ENCODE measurements at regions not wholly inside any gene's neighbourhood (a gene's known extent, or its start where the extent isn't known, plus 50 kb on each side); places are given as distances from the start of the nearest gene placed in this dataset.
A peak's percentile ranks its signal among the peaks of the same experiment; 100 is the strongest.

DNA sequence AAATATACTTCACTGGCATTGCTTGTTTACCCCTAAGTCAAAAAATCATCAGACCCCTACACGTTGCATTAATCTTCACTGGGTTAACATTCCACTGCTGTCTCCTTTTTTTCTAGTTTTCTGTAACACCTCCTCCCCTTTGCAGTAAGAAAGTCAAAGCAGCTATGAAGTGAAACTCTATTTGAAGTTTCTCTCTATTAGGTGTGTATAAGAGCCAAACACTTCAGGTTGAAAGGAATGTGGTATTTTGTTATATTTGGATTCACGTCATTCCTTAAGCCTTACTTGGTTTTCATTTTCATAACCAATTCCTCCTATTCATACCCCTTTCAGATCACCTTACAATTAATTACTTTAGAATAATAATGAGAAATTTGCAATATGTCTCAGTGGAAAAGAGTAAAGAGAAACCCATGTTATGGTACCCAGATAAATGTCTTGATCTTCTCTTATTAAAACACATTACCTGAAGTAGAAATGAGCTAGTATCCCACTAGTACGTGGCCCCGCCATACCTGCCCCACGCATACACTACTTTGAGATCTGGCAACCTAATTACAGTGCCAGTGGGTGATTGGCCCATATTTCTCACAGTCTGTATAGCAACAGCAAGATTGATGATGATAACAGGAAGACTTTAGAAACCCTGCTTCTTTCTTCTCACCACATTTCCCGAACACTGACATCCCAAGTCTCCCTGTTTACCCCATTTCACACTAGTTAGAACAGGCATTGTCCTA, 236.4 kb upstream of the RGS6 start:
- Mint-ChIP-seq H3K4me3 (ENCODE audit: low read depth) (no peak overlapping the region), H3K9me3 (peaks cover 3% of the 10 kb centered on the region), H3K4me1 (ENCODE audit: low read depth) (peaks cover 47% of the 10 kb centered on the region), H3K27me3 (ENCODE audit: low read depth) (no peaks in the 10 kb centered on the region), H3K27ac (no peak overlapping the region), H3K36me3 (ENCODE audit: low read depth) (peaks cover 88% of the 10 kb centered on the region)
- no peak for DNase-seq (ENCODE audit: low spot score)
- intact Hi-C loops (cut with micrococcal nuclease), result no loop called here

DNA sequence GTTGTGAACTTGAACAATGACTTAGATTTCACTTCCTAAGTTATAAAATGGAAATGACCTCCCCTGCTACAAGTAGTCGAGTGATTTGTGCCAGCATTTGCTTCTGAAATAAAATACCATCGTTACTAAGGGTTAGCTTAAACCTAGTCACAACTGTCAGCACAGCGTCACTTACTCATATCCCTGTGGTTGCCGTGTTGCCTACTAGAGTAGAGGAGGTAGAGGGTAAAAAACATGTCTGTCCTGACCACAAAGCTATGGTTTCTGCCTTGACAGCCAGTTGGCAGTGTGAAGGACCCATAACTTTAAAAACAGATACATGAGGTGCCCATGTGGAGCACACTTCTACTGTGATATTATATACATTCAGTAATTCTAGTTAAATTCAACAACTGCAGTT, 234.2 kb upstream of the RGS6 start:
- Mint-ChIP-seq H3K9me3 (peaks cover 3% of the 10 kb centered on the region), H3K4me1 (ENCODE audit: low read depth) (peaks cover 65% of the 10 kb centered on the region), H3K36me3 (ENCODE audit: low read depth) (peaks cover 91% of the 10 kb centered on the region), H3K27ac (no peak overlapping the region), H3K27me3 (ENCODE audit: low read depth) (no peaks in the 10 kb centered on the region), H3K4me3 (ENCODE audit: low read depth) (no peak overlapping the region)
- intact Hi-C loops (cut with micrococcal nuclease), result no loop called here
- no peak for DNase-seq (ENCODE audit: low spot score)

DNA sequence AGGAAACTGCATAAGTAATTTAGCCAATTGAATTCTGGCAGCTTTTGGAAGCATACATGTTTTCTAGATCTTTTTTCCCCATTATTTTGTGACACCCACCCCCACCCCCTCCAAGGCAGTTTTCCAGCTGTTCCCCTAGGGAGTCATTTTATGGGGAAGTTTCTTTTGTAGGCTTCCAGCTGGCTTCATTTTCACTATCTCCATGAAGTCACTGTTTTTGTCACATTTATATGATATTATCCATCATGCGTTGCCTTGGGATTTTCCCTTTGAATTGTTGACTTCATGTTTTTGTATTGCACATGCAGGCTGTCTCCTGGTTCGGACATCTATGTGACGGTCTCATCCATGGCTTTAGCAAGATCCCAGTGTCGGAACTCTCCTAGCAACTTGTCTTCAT, 233.6 kb upstream of the RGS6 start:
- H3K36me3 Mint-ChIP-seq (ENCODE audit: low read depth), result peaks cover 91% of the 10 kb centered on the region
- H3K27ac Mint-ChIP-seq, result no peak overlapping the region
- peaks cover 66% of the 10 kb centered on the region for H3K4me1 Mint-ChIP-seq (ENCODE audit: low read depth)

DNA sequence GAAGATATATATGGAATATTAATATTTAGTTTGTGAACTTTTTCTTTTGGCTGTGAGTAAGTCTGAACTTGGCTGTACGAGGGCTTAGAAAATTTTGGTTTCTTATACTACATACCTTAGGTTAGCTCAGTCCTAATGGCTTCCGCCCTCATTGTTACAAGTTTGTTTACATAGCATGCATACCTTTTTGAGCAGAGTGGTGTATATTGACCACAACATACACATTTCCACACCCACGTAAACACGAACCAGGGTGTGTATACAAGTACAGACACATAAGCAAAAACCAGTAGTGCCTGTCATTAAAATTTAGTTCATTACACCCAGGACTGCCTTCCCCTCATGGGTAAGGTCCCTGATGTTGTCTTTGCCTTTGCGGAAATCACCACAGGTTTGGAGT, 230.2 kb upstream of the RGS6 start:
- no peak for DNase-seq (ENCODE audit: low spot score)
- H3K36me3 Mint-ChIP-seq (ENCODE audit: low read depth), result peaks cover 88% of the 10 kb centered on the region
- intact Hi-C loops (cut with micrococcal nuclease), result no loop called here
- no peaks in the 10 kb centered on the region for H3K27me3 Mint-ChIP-seq (ENCODE audit: low read depth)
- H3K27ac Mint-ChIP-seq, result peak overlapping the region; percentile 35
- peak overlapping the region; percentile 2 for H3K4me3 Mint-ChIP-seq (ENCODE audit: low read depth)
- peaks cover 3% of the 10 kb centered on the region for H3K9me3 Mint-ChIP-seq
- H3K4me1 Mint-ChIP-seq (ENCODE audit: low read depth), result peaks cover 49% of the 10 kb centered on the region

More for the DNA sequence above, 233.6 kb upstream of the RGS6 start:
- Mint-ChIP-seq H3K4me3 (ENCODE audit: low read depth) (no peak overlapping the region), H3K27me3 (ENCODE audit: low read depth) (no peaks in the 10 kb centered on the region), H3K9me3 (peaks cover 3% of the 10 kb centered on the region)
- no peak for DNase-seq (ENCODE audit: low spot score)
- intact Hi-C loops (cut with micrococcal nuclease), result no loop called here

DNA sequence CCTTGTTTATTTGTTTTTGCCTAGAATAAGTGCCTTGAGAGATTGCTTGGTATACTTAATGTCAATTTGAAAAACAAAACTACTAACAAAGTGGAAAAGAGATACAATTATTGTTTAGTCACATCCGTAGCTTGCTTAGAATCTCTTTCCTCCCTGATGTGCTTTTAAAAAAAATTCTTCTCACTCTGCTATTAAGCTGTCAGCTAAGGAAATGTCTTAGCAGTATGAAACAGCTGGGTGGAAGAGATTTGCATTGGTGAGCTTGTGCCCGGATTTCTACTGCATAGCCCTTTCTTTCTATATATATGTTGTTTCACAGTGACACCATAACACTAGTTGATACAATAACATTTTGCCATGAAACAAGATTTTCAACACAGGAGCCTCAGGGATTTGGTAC, 229.4 kb upstream of the RGS6 start:
- peaks cover 86% of the 10 kb centered on the region for H3K36me3 Mint-ChIP-seq (ENCODE audit: low read depth)
- intact Hi-C loops (cut with micrococcal nuclease), result no loop called here
- no peaks in the 10 kb centered on the region for H3K27me3 Mint-ChIP-seq (ENCODE audit: low read depth)
- peaks cover 3% of the 10 kb centered on the region for H3K9me3 Mint-ChIP-seq
- no peak overlapping the region for H3K27ac Mint-ChIP-seq
- no peak for DNase-seq (ENCODE audit: low spot score)
- peaks cover 43% of the 10 kb centered on the region for H3K4me1 Mint-ChIP-seq (ENCODE audit: low read depth)
- H3K4me3 Mint-ChIP-seq (ENCODE audit: low read depth), result no peak overlapping the region

DNA sequence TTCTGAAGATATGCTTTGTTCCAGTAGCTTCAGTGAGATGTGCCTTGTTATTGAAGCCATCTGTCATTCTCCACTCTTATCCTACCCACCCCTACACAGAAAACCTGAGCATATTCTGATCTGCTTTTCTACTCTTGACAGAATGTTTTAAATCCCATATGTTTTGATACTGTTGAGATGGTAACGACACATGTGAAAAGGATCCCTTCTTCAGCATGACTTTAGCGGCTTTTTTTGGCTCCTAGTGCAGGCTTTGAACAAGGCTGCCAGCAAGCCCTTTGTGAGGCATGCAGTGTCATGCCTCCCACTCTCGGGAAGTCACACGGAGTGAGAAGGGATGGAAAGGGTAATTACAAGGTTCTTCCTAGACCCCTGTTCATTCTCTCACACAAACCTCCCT, 228.8 kb upstream of the RGS6 start:
- Mint-ChIP-seq H3K36me3 (ENCODE audit: low read depth) (peaks cover 81% of the 10 kb centered on the region), H3K4me1 (ENCODE audit: low read depth) (peaks cover 38% of the 10 kb centered on the region), H3K27me3 (ENCODE audit: low read depth) (no peaks in the 10 kb centered on the region), H3K27ac (no peak overlapping the region), H3K9me3 (peaks cover 3% of the 10 kb centered on the region), H3K4me3 (ENCODE audit: low read depth) (no peak overlapping the region)
- intact Hi-C loops (cut with micrococcal nuclease), result no loop called here
- DNase-seq (ENCODE audit: low spot score), result no peak

DNA sequence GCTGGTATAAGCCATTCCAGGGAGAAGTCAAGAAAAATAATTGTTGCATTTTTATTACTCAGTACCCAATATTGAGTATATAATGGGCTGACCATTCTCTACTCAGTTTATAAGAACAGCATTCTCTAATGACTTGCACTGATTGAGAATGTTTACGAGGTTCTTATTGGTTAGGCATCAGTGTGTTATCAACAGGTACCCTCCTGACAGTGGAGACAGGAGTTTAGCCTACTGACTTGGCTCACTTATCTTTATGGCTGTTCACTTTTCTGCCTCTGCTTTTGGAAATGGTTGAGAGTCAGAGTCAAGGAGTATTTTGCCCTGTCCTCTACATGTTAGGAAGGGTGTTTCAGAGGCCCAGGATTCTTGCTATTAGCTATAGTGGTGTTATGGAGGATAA, 228.0 kb upstream of the RGS6 start:
- H3K4me1 Mint-ChIP-seq (ENCODE audit: low read depth), result peaks cover 38% of the 10 kb centered on the region
- H3K27me3 Mint-ChIP-seq (ENCODE audit: low read depth), result no peaks in the 10 kb centered on the region
- intact Hi-C loops (cut with micrococcal nuclease), result no loop called here
- H3K9me3 Mint-ChIP-seq, result peaks cover 3% of the 10 kb centered on the region
- peaks cover 77% of the 10 kb centered on the region for H3K36me3 Mint-ChIP-seq (ENCODE audit: low read depth)
- H3K27ac Mint-ChIP-seq, result no peak overlapping the region
- DNase-seq (ENCODE audit: low spot score), result no peak
- no peak overlapping the region for H3K4me3 Mint-ChIP-seq (ENCODE audit: low read depth)

DNA sequence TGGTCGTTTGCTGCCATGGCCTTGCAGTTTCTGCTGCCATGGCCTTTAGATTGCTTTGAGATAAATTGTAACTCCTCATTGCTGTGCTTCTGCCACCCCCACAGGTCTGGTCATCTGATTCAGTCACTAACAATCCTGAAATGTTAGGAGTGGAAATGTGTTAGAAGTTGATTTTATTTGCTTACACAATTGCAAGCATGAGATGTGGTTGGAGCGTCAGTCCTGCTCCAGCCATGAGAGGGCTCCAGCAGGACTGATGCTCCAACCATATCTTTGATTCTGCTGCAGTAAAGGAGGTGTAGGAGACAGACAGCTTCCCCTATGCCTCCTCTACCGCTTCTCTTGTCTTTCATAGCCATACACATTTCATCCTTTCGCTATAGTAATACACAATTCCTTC, 226.8 kb upstream of the RGS6 start:
- Mint-ChIP-seq H3K27ac (no peak overlapping the region), H3K4me3 (ENCODE audit: low read depth) (no peak overlapping the region), H3K9me3 (peaks cover 1% of the 10 kb centered on the region), H3K36me3 (ENCODE audit: low read depth) (peaks cover 77% of the 10 kb centered on the region), H3K4me1 (ENCODE audit: low read depth) (peaks cover 28% of the 10 kb centered on the region), H3K27me3 (ENCODE audit: low read depth) (no peaks in the 10 kb centered on the region)
- intact Hi-C loops (cut with micrococcal nuclease), result no loop called here
- no peak for DNase-seq (ENCODE audit: low spot score)

DNA sequence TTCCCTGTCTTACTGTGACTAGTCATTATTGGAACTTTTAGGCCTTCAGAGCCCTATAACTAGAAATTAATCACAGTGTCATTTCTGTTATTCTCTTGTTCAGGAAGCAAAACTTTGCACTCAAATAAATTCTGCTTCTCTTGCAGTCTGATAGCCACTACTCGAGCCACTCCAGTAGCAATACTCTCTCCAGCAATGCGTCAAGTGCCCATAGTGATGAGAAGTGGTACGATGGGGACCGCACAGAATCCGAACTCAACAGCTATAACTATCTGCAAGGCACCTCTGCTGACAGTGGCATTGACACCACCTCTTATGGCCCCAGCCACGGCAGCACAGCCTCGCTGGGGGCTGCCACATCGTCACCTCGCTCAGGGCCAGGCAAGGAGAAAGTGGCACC, 223.2 kb upstream of the RGS6 start:
- intact Hi-C loops (cut with micrococcal nuclease), result no loop called here
- Mint-ChIP-seq H3K36me3 (ENCODE audit: low read depth) (peaks cover 77% of the 10 kb centered on the region), H3K27ac (no peak overlapping the region), H3K27me3 (ENCODE audit: low read depth) (no peaks in the 10 kb centered on the region), H3K9me3 (no peaks in the 10 kb centered on the region), H3K4me3 (ENCODE audit: low read depth) (no peak overlapping the region), H3K4me1 (ENCODE audit: low read depth) (peaks cover 29% of the 10 kb centered on the region)
- DNase-seq (ENCODE audit: low spot score), result no peak

DNA sequence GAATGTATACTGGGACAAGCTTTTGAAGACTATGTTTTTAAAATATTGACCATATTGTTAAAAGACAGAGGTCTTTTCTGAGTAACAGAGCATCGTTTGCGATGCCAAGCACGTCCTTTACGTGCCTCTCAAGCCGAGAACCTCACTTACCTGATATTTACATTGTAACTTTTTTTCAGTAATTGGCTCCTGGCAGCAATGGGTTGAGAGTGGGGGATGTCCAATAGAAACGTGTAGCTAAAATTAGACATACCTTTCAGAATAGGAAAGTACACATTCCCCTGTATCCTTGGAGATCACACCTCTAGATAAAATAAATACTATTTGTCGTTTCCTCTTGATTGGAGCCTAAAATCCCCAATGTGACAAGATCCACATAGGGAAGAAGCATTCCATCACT, 222.2 kb upstream of the RGS6 start:
- no peaks in the 10 kb centered on the region for H3K27me3 Mint-ChIP-seq (ENCODE audit: low read depth)
- H3K4me3 Mint-ChIP-seq (ENCODE audit: low read depth), result no peak overlapping the region
- H3K36me3 Mint-ChIP-seq (ENCODE audit: low read depth), result peaks cover 77% of the 10 kb centered on the region
- peaks cover 31% of the 10 kb centered on the region for H3K4me1 Mint-ChIP-seq (ENCODE audit: low read depth)
- intact Hi-C loops (cut with micrococcal nuclease), result loop anchor here (2.0 kb wide), 1 partner anchor 567 kb away; no protein-coding TSS in a partner anchor
- H3K9me3 Mint-ChIP-seq, result no peaks in the 10 kb centered on the region
- no peak for DNase-seq (ENCODE audit: low spot score)
- H3K27ac Mint-ChIP-seq, result no peak overlapping the region

DNA sequence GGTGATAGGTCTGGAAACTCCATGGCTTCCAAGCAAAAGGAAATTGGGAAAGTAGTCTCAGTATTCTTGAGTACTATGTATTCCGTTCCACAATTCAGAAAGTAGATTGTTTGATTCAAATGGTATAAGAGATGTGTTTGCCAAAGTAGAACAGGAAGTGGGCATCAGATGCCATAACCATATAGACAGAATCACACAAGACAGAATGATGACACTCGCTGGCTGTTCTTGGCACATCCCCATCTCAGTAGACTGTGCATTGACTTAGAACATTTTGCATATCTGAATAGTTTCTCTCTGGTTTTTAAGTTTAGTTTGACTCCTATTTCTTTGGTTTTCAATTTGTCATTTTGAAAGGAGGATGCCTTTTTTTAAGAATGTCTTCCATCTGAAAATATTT, 221.1 kb upstream of the RGS6 start:
- H3K36me3 Mint-ChIP-seq (ENCODE audit: low read depth), result peaks cover 75% of the 10 kb centered on the region

DNA sequence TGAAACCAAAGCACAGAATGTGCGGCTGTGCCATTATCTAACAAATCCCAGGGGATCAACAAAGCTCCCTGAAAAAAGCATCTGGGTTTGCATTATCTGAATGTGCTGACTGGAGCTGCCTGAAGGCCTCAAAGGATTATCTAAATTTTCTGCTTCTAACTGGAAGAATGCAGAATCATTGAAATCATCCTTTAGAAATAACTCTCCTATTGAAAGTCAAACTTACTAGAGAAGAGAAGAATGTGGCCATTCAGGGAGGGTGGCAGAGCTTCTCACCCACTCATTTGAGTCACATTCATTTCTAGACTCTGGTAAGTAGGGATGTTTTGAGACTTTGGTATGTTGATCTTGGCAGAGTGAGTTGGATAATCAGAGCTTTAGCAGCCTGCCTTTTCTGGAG, 220.6 kb upstream of the RGS6 start:
- no peaks in the 10 kb centered on the region for H3K9me3 Mint-ChIP-seq
- peaks cover 77% of the 10 kb centered on the region for H3K36me3 Mint-ChIP-seq (ENCODE audit: low read depth)
- H3K27me3 Mint-ChIP-seq (ENCODE audit: low read depth), result no peaks in the 10 kb centered on the region
- H3K27ac Mint-ChIP-seq, result peak overlapping the region; percentile 83
- H3K4me1 Mint-ChIP-seq (ENCODE audit: low read depth), result peaks cover 32% of the 10 kb centered on the region
- no peak overlapping the region for H3K4me3 Mint-ChIP-seq (ENCODE audit: low read depth)
- intact Hi-C loops (cut with micrococcal nuclease), result loop anchor here (1.0 to 2.0 kb wide), 2 partner anchors 156 to 569 kb away; no protein-coding TSS in a partner anchor
- no peak for DNase-seq (ENCODE audit: low spot score)

More for the DNA sequence above, 221.1 kb upstream of the RGS6 start:
- intact Hi-C loops (cut with micrococcal nuclease), result loop anchor here (1.0 to 2.0 kb wide), 2 partner anchors 156 to 568 kb away; no protein-coding TSS in a partner anchor
- Mint-ChIP-seq H3K4me3 (ENCODE audit: low read depth) (peak overlapping the region; percentile 31), H3K27me3 (ENCODE audit: low read depth) (no peaks in the 10 kb centered on the region), H3K27ac (peak overlapping the region; percentile 83), H3K4me1 (ENCODE audit: low read depth) (peaks cover 34% of the 10 kb centered on the region), H3K9me3 (no peaks in the 10 kb centered on the region)
- DNase-seq (ENCODE audit: low spot score), result no peak

DNA sequence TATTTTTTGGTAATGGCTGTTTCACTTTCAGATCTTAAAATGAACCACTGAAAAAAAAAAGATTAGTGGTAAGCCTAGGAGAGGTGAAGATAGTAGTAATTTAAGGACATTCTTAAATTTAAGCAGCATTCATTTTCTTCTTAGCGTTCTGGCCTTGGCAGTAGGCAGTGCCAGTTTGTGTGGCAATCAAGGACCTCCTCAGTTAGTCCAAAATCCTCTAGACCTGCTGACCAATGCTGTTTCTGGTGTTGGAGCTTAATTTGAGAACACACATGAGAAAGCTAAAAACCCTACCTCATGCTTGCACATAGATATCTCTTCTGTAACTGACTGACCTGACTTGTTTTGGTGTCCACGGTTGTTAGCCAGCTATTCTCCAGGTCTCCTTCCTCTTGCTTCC, 219.8 kb upstream of the RGS6 start:
- H3K4me3 Mint-ChIP-seq (ENCODE audit: low read depth), result no peak overlapping the region
- peaks cover 77% of the 10 kb centered on the region for H3K36me3 Mint-ChIP-seq (ENCODE audit: low read depth)
- intact Hi-C loops (cut with micrococcal nuclease), result no loop called here
- no peaks in the 10 kb centered on the region for H3K27me3 Mint-ChIP-seq (ENCODE audit: low read depth)
- no peak for DNase-seq (ENCODE audit: low spot score)
- H3K9me3 Mint-ChIP-seq, result no peaks in the 10 kb centered on the region
- H3K4me1 Mint-ChIP-seq (ENCODE audit: low read depth), result peaks cover 32% of the 10 kb centered on the region
- H3K27ac Mint-ChIP-seq, result no peak overlapping the region

All from activated T-helper 2 cell treated with anti-CD3 and anti-CD28 coated beads, Interferon-gamma antibody, Interleukin-2, Interleukin-4, amounts not matched to agents 10 μg/mL and 5 μg/mL and 100 μg/mL, durations not matched to agents 14 hours and 24 hours and 36 hours (primary cell).